ENCODE measurements at regions not wholly inside any gene's neighbourhood (a gene's known extent, or its start where the extent isn't known, plus 50 kb on each side); places are given as distances from the start of the nearest gene placed in this dataset.

DNA sequence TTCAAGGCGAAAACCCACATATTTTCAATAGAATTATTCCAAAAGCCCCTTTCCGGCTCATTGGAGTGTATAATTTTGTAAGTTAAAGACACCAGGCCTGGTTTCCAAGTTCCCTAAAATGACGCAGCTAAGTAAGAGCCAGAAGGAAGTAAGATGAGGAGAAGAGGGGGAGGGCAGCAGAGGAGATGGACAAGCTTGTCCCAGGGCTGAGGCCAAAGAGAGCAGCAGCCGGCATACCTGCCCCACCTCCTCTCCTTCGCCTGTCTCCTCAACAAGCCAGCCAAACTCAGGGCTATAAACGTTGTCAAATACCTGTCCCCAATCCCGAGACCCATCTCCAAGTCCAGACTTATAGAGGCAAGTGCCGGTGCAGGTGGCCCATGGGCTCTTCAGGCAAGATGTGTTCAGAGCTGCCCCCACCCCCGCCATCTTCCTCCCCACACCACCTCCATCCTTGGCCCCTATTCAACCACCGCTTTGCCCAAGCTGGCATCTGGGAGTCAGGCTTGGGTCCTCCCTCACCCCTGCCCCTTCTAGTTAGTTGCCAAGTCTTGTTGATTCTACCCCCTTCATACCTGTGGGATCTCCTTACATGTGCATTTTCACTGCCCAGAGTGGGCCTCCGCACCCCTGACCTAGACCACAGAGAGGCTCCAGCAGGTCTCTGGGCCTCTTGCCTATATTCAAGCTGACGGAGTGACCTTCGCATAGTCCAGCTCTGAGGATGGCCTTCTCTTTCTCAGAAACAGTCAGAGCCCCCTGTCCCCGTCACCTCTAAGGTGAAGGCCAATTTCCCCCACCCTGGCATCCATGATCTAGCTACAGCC, 75.7 kb upstream of the SIRPA start:
- Histone ChIP-seq H3K36me3 (ENCODE audit: insufficient read depth, low read length, poor library complexity, severe bottlenecking) (no peaks in the 10 kb centered on the region), H3K4me1 (ENCODE audit: insufficient read depth, low read length, poor library complexity, severe bottlenecking) (peaks cover 4% of the 10 kb centered on the region), H3K4me3 (ENCODE audit: low read depth, low read length, poor library complexity, severe bottlenecking) (no peak overlapping the region), H3K27me3 (replicated peaks; ENCODE audit: insufficient read depth, low read depth, low read length, poor library complexity) (no peaks in the 10 kb centered on the region), H3K9me3 (ENCODE audit: low read depth, low read length, poor library complexity, severe bottlenecking) (peaks cover 17% of the 10 kb centered on the region), H3K27ac (ENCODE audit: low read depth, low read length, poor library complexity, severe bottlenecking) (no peak overlapping the region)
- no TSS peak for BruUV-seq (replicated peaks)
- TF ChIP-seq EZH2 (IDR thresholded peaks at IDR 0.05; ENCODE audit: borderline replicate concordance, low read depth, low read length, poor library complexity, severe bottlenecking): no peak
- TF ChIP-seq CTCF (conservative IDR thresholded peaks at IDR 0.05; ENCODE audit: low read depth, low read length): no peak
- ChIA-PET CTCF (no interaction called here), POLR2A (ENCODE audit: low non-redundant PET) (no interaction called here)
- DNase-seq (ENCODE audit: low spot score): no peak
- intact Hi-C loops (cut with micrococcal nuclease; ENCODE audit: unreplicated experiment): no loop called here

DNA sequence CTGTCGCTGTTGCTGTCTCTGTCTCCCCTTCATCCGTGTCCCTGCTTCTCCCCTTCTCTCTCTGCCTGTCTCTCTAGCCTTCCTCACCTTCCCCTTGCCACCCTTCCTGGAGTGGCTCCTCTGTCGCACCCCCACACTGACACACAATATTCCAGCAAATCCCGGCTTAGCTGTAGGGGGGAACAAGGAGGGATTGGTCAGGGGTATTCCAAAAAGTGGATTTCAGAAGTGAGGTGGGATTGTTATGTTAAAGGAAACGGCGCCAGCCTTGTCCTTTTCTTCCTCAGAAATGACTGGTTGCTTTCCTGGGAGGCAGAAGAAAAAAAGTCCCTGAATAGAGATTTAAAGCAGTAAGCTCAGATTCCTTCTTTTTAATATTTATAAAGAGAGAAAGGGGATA, 76.3 kb upstream of the SIRPA start:
- Histone ChIP-seq H3K27me3 (replicated peaks; ENCODE audit: insufficient read depth, low read depth, low read length, poor library complexity) (no peaks in the 10 kb centered on the region), H3K27ac (ENCODE audit: low read depth, low read length, poor library complexity, severe bottlenecking) (no peak overlapping the region), H3K36me3 (ENCODE audit: insufficient read depth, low read length, poor library complexity, severe bottlenecking) (no peaks in the 10 kb centered on the region), H3K4me3 (ENCODE audit: low read depth, low read length, poor library complexity, severe bottlenecking) (no peak overlapping the region), H3K4me1 (ENCODE audit: insufficient read depth, low read length, poor library complexity, severe bottlenecking) (peaks cover 4% of the 10 kb centered on the region), H3K9me3 (ENCODE audit: low read depth, low read length, poor library complexity, severe bottlenecking) (peaks cover 17% of the 10 kb centered on the region)
- DNase-seq (ENCODE audit: low spot score): no peak
- CTCF ChIA-PET: no interaction called here
- POLR2A ChIA-PET (ENCODE audit: low non-redundant PET): no interaction called here
- no TSS peak for BruUV-seq (replicated peaks)
- TF ChIP-seq EZH2 (IDR thresholded peaks at IDR 0.05; ENCODE audit: borderline replicate concordance, low read depth, low read length, poor library complexity, severe bottlenecking) (no peak), CTCF (conservative IDR thresholded peaks at IDR 0.05; ENCODE audit: low read depth, low read length) (no peak)
- intact Hi-C loops (cut with micrococcal nuclease; ENCODE audit: unreplicated experiment): no loop called here

DNA sequence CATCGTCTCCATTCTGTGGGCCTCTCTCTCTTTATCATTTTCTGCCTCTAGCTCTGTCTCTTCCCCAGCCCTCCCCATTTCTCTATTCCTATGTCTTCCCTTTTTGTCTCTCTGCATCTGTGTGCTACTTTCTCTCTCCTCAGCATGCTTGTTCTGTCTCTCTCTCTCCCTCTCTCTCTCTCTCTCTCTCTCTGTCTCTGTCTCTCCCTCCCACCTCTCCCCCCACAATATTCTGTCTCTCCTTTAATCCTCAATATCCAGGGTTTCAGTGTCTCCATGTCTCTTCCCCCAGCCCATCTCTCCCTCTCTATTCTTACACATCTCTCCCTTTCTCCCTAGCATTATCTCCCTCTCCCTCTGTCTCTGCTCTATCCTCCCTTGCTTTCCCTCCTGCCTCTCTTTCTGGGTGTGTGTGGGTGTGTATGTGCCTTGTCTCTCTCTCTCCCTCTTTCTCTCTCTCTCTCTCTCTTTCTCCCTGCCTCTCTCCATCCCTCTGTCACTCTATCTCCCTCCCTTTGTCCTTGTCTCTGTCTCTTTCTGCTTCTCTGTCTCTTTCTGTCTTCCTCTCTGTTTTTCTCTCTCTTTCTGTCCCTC, 76.9 kb upstream of the SIRPA start:
- no peak for TF ChIP-seq EZH2 (IDR thresholded peaks at IDR 0.05; ENCODE audit: borderline replicate concordance, low read depth, low read length, poor library complexity, severe bottlenecking)
- ChIA-PET POLR2A (ENCODE audit: low non-redundant PET) (no interaction called here), CTCF (no interaction called here)
- Histone ChIP-seq H3K4me3 (ENCODE audit: low read depth, low read length, poor library complexity, severe bottlenecking) (no peak overlapping the region), H3K36me3 (ENCODE audit: insufficient read depth, low read length, poor library complexity, severe bottlenecking) (no peaks in the 10 kb centered on the region), H3K27ac (ENCODE audit: low read depth, low read length, poor library complexity, severe bottlenecking) (no peak overlapping the region), H3K9me3 (ENCODE audit: low read depth, low read length, poor library complexity, severe bottlenecking) (peaks cover 13% of the 10 kb centered on the region), H3K27me3 (replicated peaks; ENCODE audit: insufficient read depth, low read depth, low read length, poor library complexity) (no peaks in the 10 kb centered on the region), H3K4me1 (ENCODE audit: insufficient read depth, low read length, poor library complexity, severe bottlenecking) (peaks cover 4% of the 10 kb centered on the region)
- BruUV-seq (replicated peaks): no TSS peak
- intact Hi-C loops (cut with micrococcal nuclease; ENCODE audit: unreplicated experiment): no loop called here
- no peak for DNase-seq (ENCODE audit: low spot score)
